ENCODE measurements at regions not wholly inside any gene's neighbourhood (a gene's known extent, or its start where the extent isn't known, plus 50 kb on each side); places are given as distances from the start of the nearest gene placed in this dataset.

DNA sequence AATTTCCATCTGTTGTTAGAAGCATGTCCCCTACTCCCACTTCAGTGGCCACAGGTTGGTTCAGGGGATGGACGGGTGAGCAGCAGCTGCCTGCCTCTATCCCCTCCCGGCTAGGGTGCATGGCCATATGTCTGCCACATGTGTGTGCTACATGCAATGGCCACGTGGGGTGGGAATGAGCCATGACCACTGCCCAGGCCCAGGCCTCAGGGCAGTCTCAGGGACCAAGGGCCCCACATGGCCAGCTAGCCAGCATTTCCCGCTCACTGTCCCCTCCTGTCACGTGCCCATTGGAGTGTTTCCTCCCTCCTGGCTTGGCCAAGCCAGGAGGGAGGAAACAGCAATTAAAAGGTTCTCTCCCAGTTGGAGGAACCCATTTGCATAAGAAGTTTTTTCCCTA lies 117.1 kb downstream of the KCNS3 start:
- no peak for TF ChIP-seq CTCF (IDR thresholded peaks at IDR 0.05)
- TF ChIP-seq POLR2A (IDR thresholded peaks at IDR 0.05): no peak

Data from breast epithelium (tissue), 3 donors.